A172 (cell line): ENCODE measurements at regions not wholly inside any gene's neighbourhood (a gene's known extent, or its start where the extent isn't known, plus 50 kb on each side); places are given as distances from the start of the nearest gene placed in this dataset.
"Not testable (repeated sequence)": the region's sequence is repeated elsewhere in the genome, so short reads cannot be mapped to it uniquely, and the experiment has no call there.

ENCODE experiments used
- DNase-seq: peaks from one replicate; pipeline ENCODE4 v3.0.0-alpha.2; 2015; ENCODE audit warnings: low spot score

- peak; percentile 91 for DNase-seq
Observed at GRCh38 chr17:77834170-77835115, 124.1 kb upstream of the TNRC6C start.

- DNase-seq: peak; percentile 49
Observed at GRCh38 chr17:77836557-77837041, 121.9 kb upstream of the TNRC6C start.

GRCh38 chr17:77837072-77837471, 121.4 kb upstream of the TNRC6C start:
- DNase-seq: not testable (repeated sequence)

DNA sequence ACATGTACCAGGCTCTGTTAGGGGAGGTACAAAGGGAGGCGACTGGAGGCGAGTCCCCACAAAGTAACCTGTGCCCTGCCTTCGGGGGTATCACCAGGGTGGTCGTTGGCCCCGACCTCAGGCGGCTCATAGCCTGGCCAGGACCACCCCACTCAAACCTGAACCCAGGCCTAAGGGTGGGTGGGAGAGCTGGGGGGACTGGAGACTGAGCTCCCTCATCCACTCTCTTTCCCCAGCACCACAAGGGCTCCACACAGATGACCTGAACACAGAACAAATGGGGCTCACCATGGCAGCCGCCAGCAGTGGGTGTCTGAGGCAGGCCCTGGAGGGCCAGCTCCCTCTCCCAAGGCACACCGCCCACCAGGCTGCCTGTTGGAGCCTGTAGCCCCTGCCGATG, 120.6 kb upstream of the TNRC6C start:
- no peak for DNase-seq

GRCh38 chr17:77838748-77839697, 119.5 kb upstream of the TNRC6C start:
- DNase-seq: no peak

DNA sequence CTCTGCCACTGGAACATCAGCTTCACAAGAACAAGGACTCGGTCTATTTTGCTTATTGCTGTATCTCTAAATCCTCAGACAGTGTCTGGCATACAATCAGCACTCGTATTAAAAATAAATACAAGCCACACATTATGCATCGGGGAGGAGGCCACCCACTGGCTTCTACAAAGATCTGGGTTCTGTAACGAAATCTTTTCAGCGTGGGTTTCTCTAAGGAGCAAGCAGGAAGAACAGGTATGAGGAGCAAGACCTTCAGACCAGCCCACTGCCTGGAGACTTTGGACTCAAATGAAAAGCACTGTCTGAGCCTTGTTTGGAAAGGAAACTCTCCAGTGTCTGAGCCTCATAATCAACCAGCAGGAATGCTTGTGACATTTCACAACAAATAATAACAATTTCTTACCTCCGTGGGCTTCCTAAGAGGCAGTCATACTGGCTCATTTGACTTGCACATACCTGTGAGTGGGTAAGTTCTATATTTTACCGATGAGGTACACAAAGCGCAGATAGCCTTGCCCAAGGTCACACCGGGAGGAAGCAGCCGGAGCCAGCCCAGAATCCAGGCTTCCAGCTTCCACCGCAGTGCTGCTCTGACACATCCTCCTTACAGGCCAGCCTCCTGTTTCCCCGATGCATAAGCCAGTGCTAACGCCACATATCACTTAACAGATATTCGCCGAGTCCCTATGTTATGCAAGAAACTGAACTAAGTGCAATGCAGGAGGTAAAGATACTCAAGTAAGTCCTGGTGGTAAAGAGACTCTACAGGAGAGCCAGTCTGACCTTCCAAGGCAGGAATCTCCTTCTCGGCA, 118.6 kb upstream of the TNRC6C start:
- DNase-seq: no peak

DNA sequence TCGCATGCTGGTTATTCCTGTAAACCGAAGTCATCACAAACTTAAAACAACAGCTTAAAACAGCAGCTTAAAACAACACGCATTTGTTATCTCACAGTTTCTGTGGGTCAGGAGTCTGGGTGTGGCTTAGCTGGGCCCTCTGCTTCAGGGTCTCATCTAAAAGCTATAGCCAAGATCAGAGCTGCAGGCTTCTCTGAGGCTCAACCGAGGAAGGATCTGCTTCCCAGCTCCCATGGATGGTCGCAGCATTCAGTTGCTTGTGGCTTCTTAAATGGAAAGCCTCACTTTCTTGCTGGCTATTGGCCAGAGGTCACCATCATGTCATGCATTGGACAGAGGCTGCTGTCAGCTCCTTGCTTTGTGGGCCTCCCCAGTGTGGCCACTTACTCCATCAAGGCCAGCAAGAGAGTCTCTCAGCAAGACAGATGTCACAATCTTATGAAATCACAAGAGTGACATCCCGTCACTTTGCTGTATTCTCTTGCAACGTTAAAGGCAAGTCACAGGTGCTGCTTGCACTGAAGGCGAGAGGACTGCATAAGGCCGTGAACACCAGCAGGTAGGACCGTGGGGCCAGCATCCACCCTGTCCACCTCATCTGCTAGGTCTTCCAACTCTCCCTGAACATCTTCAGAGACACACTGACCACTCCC, 117.9 kb upstream of the TNRC6C start:
- no peak for DNase-seq

GRCh38 chr17:77841742-77842527, 116.6 kb upstream of the TNRC6C start:
- no peak for DNase-seq

- peak; percentile 66 for DNase-seq
Observed at GRCh38 chr17:77842528-77843147, 115.9 kb upstream of the TNRC6C start.

DNA sequence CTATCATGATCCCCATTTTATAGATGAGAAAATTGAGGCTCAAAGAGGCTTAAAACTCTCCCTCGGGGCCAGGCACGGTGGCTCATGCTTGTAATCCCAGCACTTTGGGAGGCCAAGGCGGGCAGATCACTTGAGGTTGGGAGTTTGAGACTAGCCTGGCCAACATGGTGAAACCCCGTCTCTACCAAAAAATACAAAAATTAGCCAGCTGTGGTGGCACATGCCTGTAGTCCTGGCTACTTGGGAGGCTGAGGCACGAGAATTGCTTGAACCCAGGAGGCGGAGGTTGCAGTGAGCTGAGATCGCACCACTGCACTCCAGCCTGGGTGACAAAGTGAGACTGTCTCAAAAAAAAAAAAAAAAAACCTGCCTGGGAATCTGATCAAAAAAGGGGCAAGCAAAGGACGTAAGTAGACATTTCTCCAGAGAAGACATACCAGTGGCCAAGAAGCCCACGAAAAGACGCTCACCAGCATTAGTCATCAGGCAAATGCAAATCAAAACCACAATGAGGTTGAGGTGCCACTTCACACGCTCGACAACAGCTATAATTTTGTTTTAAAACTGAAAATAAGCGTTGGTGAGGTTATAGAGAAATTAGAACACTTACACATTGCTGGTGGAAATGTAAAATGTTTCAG, 115.1 kb upstream of the TNRC6C start:
- DNase-seq: peak; percentile 81

GRCh38 chr17:77843896-77844295, 114.6 kb upstream of the TNRC6C start:
- DNase-seq: no peak

GRCh38 chr17:77844681-77845080, 113.8 kb upstream of the TNRC6C start:
- no peak for DNase-seq

DNA sequence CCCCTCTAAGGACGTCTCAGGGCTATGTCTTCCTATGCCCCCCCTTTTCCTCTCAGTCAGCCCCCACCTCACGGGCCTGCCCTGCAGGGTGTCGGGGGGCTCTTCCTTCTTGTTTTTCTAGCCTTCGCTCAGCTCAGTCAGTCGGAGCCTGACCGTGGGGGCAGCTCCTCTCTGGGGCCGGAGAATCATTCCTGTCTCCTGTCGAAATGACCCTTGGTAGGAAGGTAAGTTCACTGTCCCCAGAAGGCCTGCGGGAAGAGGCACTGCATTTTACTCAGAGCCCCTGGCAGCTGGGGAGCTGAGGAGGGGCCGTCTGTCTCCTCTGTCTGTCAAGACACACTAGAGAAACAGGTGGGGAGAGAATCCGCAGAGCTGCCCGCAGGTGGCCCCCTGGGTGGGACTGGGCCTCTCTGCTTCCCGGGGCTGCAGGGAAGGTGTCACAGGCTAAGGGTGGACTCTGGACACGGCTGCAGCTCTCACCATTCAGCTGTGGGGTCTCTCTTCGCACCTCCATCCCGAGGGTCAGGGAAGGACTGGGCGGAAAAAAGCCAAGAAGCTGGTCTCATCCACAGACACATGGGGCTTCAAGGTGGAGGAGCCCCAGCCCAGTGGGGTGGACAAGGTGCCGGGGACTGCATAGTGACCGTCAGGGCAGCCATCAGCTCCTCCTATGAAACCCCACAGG, 112.8 kb upstream of the TNRC6C start:
- no peak for DNase-seq

- DNase-seq: no peak
Observed at GRCh38 chr17:77846531-77847085, 111.9 kb upstream of the TNRC6C start.

DNA sequence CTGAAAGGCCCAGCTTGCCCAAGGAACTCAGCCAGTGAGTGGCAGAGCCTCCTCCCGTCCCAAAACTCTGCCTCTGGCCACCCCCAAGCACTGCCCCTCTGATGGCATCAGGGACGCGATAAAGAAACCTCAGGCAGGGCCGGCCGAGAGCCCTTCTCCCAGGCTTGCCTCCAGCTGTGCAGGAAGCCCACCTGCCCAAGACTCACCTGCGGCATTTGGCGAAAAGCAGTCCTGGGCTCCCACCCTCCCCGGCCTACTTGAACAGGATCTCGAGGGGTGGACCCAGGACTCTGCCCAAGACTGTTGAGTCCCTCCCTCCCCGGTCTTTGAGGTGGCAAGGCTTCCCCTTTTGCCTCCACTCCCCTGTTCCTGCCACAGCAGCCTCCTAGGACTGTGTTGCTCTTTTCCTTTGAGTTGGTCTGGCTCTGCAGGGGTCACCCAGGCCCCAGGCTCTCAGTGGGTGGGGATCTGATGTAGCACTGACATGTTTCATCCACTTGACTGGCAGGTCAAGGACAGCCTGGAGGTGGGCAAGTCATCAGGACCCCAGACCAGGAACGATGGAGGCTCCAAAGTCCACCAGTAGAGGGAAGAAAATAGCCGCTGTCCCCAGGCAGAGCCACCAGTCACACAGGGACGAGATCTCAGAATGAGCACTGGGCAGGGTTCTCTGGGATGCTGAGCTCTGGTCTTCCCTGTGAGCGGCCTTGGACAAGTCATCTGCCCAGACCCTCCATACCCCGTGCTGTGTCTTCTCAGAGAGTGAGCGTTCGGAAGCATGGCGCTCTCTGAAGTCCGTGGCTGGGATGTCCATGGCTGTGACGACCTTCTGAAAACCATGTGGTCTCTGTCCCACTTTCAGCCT, 111.0 kb upstream of the TNRC6C start:
- no peak for DNase-seq

GRCh38 chr17:77848257-77848656, 110.2 kb upstream of the TNRC6C start:
- DNase-seq: no peak

DNA sequence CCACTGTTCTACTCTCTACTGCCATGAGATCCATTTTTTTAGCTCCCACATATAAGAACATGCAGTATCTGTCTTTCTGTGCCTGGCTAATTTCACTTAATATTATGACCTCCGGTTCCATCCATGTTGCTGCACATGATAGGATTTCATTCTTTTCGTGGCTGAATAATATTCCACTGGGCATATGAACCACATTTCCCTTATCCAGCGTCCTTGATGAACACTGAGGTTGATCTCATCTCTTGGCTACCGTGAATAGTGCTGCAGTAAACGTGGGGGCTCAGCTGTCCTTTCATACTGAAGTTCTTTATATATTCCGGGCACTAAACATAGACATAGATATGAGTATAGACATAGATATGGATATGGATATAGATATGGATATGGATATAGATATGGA, 109.3 kb upstream of the TNRC6C start:
- no peak for DNase-seq
